ENCODE measurements at regions not wholly inside any gene's neighbourhood (a gene's known extent, or its start where the extent isn't known, plus 50 kb on each side); places are given as distances from the start of the nearest gene placed in this dataset.

- Histone ChIP-seq H3K9ac (ENCODE audit: low read depth in 1 of 2, low read length in 2 of 2) (no peak overlapping the region), H3K4me1 (ENCODE audit: control insufficient read depth in 4 of 4, insufficient read depth in 4 of 4, low read length in 3 of 4) (no peaks in the 10 kb centered on the region), H3K36me3 (ENCODE audit: control insufficient read depth in 4 of 4, insufficient read depth in 3 of 4, low read depth in 1 of 4, low read length in 3 of 4) (no peaks in the 10 kb centered on the region), H3K9me3 (ENCODE audit: control insufficient read depth in 4 of 4, low read length in 3 of 4) (no peaks in the 10 kb centered on the region), H3K27ac (ENCODE audit: low read depth in 1 of 2, low read length in 2 of 2) (no peak overlapping the region), H3K27me3 (ENCODE audit: control insufficient read depth in 4 of 4, insufficient read depth in 4 of 4, low read length in 3 of 4) (no peaks in the 10 kb centered on the region), H3K4me3 (ENCODE audit: low read depth in 1 of 3, low read length in 3 of 3) (no peak overlapping the region)
- DNase-seq (ENCODE audit: low spot score), result no peak
- TF ChIP-seq SP1 (IDR thresholded peaks at IDR 0.05), result no peak
- no peak for TF ChIP-seq HNF4A (conservative IDR thresholded peaks at IDR 0.05)
- no peak for TF ChIP-seq JUND (IDR thresholded peaks at IDR 0.05)
- no peak for TF ChIP-seq NR2F2 (IDR thresholded peaks at IDR 0.05)
- TF ChIP-seq TAF1 (conservative IDR thresholded peaks at IDR 0.05), result no peak
- TF ChIP-seq FOXA1 (IDR thresholded peaks at IDR 0.05), result no peak
- TF ChIP-seq RAD21 (IDR thresholded peaks at IDR 0.05), result no peak
- TF ChIP-seq RXRA (IDR thresholded peaks at IDR 0.05), result no peak
- no peak for TF ChIP-seq GABPA (IDR thresholded peaks at IDR 0.05 in 1 of 2, conservative IDR thresholded peaks at IDR 0.05 in 1 of 2)
- TF ChIP-seq EGR1 (IDR thresholded peaks at IDR 0.05; ENCODE audit: low read depth in 2 of 2), result no peak
- no peak for TF ChIP-seq ATF3 (IDR thresholded peaks at IDR 0.05)
- TF ChIP-seq HNF4G (IDR thresholded peaks at IDR 0.05), result no peak
- no peak for TF ChIP-seq CTCF (IDR thresholded peaks at IDR 0.05; ENCODE audit: low read depth, low read length, missing input control)
- TF ChIP-seq YY1 (IDR thresholded peaks at IDR 0.05), result no peak
Measured at GRCh38 chr11:27195837-27196202, 155.2 kb downstream of the BBOX1 start.

- H3K27ac ChIP-seq (ENCODE audit: low read depth in 1 of 2, low read length in 2 of 2), result no peak overlapping the region
- no peaks in the 10 kb centered on the region for H3K36me3 ChIP-seq (ENCODE audit: control insufficient read depth in 4 of 4, insufficient read depth in 3 of 4, low read depth in 1 of 4, low read length in 3 of 4)
- no peaks in the 10 kb centered on the region for H3K4me1 ChIP-seq (ENCODE audit: control insufficient read depth in 4 of 4, insufficient read depth in 4 of 4, low read length in 3 of 4)
- DNase-seq (ENCODE audit: low spot score), result no peak
- 72% methylated on average over 1 of the region's 1 CpG for WGBS
- no peak overlapping the region for H3K4me3 ChIP-seq (ENCODE audit: low read depth in 1 of 3, low read length in 3 of 3)
- H3K9me3 ChIP-seq (ENCODE audit: control insufficient read depth in 4 of 4, low read length in 3 of 4), result no peaks in the 10 kb centered on the region
- no peak overlapping the region for H3K9ac ChIP-seq (ENCODE audit: low read depth in 1 of 2, low read length in 2 of 2)
- H3K27me3 ChIP-seq (ENCODE audit: control insufficient read depth in 4 of 4, insufficient read depth in 4 of 4, low read length in 3 of 4), result no peaks in the 10 kb centered on the region
- no peak for TF ChIP-seq HNF4G (IDR thresholded peaks at IDR 0.05)
- TF ChIP-seq FOXA1 (IDR thresholded peaks at IDR 0.05), result no peak
- no peak for TF ChIP-seq CTCF (IDR thresholded peaks at IDR 0.05; ENCODE audit: low read depth, low read length, missing input control)
- no peak for TF ChIP-seq EGR1 (IDR thresholded peaks at IDR 0.05; ENCODE audit: low read depth in 2 of 2)
- TF ChIP-seq YY1 (IDR thresholded peaks at IDR 0.05), result no peak
- TF ChIP-seq SP1 (IDR thresholded peaks at IDR 0.05), result no peak
- no peak for TF ChIP-seq REST (IDR thresholded peaks at IDR 0.05)
- TF ChIP-seq NR2F2 (IDR thresholded peaks at IDR 0.05), result no peak
- TF ChIP-seq RAD21 (IDR thresholded peaks at IDR 0.05), result no peak
- TF ChIP-seq ATF3 (IDR thresholded peaks at IDR 0.05), result no peak
Measured at GRCh38 chr11:27194976-27195375, 154.4 kb downstream of the BBOX1 start.
